Activated CD8-positive, alpha-beta memory T cell treated with anti-CD3 and anti-CD28 coated beads for 24 hours (primary cell): ENCODE measurements at regions not wholly inside any gene's neighbourhood (a gene's known extent, or its start where the extent isn't known, plus 50 kb on each side); places are given as distances from the start of the nearest gene placed in this dataset.

Experiments used
- DNase-seq: peaks from one replicate; pipeline ENCODE4 v3.0.0-alpha.2; 2020

DNA sequence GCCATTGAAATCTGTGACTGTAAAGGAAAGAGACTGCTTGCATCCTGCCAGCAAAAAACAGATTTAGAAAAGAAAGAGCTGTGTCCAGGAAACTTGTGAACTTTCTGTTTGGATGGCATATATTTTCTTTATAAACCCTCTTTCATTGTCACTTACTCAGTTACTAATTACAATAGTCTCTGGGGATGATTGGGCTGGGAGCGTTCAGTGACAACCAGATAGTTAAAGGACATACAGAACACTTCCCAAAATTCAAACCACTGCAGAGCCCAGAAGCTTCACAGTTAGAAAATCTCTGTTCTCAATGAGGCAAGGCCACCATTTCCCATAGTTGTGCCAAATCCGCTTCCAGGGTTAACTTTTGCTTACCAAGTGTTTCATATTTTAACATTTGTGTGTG lies 98.6 kb upstream of the TAB2 start:
- DNase-seq, result no peak

DNA sequence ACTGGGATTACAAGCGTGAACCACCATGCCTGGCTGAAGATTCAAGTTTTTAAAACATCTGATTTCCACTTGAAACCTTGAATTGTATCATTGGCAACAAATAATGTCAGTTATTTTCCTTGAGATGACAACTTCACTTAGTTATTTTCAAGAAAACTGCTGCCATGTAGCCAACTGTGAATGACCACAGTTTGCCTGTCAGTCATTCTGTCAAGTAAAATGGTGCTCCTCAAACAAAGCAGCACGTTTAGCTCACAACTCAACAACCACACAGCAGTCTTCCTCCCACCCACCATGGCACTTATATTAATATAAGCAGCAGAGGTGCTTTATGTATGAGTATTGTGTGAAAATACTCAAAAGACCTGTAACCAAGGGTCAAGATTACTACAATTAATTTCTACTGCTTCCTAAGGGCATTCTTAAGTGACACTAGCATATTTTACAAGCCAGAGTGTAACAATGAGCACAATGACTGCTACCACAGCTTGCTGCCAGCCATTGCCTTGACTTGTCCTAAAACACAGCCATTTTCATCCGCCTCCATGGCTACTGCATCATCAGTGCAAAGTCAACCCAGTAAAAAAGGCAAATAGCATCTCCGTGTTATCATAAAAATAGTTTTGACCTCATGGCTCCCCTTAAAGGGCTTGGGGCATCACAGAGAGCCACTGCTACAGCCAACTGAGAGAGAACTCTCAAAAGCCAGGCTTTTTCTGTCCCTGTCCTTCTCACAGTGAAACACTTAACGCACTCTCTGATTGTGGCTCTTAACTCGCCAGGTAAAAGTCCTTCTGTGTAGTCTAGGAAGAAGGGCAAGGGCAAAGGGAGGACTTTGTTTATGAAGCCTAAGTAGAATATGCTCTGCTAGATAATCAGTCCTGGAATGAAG lies 96.4 kb upstream of the TAB2 start:
- no peak for DNase-seq

DNA sequence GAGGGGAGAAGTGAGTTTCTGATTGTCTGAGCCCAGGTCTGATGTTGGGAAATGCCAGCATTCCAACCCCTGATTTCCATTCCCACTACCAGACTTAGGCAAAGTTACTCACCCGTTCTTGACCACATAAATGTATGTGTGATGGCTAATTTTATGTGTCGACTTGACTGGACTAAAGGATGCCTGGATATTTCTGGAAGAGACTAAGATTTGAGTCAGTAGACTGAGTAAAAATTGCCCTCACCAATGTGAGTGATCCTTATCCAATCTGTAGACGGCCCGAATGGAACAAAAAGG lies 95.8 kb upstream of the TAB2 start:
- DNase-seq, result no peak

DNA sequence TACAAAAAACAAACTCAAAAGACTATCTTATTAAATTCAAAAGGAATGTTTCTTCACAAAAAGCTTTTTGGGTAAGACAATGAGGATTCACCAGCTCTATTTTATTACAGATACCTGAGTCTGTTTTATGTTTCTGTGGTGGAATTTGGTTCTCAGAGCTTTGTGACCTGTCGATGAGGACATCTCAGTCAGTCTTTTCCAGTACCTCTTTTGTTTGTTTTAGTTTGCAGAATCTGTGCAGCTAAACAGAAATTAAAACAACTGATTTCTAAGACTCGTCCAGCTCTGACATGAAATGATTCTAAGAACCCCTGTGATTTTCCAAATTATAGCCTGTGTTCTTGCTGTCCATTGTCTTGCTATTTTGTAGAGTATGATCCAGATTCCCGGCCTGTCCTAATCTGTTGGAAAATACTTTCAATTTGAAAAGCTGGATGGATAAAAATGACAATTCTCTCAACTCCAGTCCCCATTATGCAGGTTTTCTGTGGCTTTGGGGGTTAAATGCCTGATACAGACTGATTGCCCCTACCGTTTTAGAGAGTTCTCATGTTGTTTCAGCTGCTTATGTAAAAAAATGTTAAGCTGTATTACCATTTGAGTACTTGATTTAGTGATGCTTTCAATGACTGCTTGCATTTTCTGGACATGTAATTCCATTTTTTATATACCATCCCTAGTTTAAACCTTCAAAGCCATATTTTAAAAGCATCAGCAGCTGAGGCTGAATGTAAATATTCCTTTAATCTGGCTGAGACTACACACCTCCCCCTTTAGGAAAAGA lies 94.2 kb upstream of the TAB2 start:
- no peak for DNase-seq

DNA sequence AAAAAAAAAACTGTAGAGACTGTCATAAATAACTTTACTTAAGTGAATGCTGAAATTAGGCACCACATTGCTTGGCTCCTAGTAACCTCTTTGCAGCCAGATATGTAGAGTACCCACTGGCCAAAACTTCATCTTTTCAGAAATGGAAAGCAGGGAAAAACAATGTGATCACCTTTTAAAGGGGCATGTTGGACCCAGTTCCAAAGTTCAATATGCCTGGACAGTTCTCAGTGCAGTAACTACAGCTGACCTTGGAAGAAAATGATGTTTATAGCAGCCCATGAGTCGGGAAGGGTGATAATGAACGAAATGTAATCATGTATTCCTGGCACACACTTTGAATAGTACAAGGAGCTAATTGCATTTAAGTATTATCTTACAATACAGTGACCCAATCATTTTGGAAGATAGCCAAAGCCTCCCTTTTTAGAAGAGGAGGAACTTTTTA lies 93.6 kb upstream of the TAB2 start:
- DNase-seq, result no peak

DNA sequence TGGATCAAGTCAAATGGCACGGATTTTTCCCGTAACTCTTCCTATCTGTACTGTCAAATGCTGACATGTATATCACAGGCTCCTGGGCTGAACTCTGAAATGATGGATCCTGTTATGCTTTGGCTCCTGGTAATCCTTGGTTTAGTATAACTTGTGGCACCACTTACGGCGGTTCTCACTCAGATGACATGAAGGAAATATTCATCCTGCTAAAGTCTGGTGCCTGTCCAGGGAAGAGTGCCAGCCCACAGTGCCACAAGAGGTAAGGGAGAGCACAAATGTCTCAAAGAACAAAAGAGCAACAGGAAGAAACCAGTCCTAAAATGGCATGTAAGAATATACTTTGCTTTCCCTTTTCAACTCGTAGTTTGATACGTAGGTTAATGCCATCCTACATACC lies 93.1 kb upstream of the TAB2 start:
- DNase-seq, result no peak

DNA sequence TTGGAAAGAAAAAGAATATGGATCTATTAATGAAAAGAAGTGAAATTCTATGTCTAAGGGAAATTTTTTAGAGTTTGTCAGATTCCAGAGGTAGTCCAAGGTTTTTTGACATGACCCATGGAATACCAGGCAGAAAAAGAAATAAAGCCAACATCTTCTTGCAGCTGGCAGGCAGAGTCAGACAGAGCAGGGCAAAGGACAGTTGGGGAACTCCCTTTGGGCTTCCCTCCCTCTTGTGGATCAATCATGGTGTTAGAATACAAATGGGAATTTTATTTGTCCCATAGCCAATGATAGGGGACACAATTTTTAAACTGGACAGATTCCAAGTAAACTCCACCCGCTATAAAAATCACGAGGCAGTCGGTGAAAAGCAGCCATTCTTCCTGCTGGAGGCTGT lies 92.1 kb upstream of the TAB2 start:
- no peak for DNase-seq

DNA sequence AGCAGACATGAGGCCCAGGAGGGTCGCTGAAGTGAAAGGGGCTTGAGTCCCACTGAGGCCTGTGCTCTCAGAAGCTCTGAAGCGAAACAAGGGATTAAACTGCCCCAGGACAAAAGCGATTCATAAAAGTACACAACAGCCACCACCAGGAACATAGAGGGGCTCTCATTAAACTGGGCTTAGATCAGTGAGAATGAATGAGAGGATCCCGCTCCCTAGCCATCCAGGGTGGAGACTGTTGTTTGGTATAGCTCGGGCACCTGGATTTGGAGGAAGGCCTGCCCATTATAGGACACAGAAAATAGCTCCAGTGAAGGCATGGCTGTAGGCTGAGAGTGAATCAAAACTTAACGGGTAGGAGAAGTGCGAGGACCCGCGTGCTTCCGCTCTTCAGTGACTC lies 91.6 kb upstream of the TAB2 start:
- DNase-seq, result no peak

DNA sequence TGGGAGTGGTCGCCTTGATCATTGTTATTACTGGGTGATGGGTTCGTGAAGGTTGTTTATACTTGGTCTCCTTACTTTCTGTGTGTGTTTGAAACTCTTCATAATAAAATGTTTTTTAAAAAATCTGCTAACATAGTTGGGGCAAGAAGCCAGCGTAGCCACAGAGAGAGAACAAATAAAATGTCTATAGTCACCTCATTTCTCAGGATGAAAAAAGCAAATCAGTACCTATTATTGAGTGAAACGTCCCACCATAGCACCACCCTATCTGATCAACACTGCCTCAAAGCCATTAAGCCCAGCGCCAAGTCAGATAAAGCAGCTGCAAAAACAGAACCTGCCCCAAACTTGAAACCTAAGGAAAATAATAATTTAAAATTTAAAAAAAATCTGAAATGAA lies 89.7 kb upstream of the TAB2 start:
- no peak for DNase-seq

DNA sequence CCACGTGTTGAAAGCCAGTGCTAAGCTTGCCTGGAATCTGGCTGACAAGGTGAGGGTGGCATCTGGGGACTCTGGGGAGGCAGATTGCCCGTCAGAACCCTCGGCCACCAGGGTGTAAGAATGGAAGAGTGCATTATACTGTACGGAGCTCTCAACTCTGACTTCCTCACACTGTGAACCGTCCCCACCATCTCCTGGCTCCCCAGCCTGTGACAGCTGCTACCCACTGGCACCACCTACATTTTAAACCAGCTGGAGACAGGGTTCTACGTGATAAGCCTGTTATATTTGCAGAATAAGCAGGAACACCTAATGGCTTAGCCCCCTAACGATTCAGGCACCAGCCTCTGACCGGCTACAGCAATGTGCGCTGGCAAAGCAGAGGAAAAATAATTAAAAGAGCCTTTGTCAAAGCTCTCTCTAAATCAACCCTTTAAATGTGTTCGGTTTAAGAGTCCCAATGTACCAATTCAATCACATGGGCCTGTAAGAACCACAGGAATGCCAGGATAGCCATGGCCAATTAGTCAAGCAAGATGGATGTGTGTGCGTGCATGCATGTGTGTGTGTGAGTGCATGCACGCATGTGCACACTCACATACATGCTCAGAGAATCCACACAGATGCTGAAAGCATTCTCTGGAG lies 89.1 kb upstream of the TAB2 start:
- DNase-seq, result no peak

DNA sequence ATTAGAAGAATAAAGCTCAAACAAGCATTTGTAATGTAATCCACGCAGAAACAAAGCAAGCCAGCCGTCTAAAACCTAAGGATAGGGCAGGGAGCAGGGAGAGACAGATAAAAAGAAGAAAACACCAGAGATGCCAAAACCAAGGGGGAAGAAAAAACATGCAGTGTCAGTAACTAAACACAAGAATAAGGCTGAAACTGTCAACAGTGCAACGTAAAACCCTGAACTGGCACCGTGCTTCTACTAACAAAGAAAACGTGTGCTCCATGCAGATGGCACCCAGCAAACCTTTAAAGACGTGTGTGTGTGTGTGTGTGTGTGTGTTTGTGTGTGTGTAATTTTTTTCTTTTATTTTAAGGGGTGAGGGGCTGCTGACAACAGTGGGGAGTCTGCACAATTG lies 88.4 kb upstream of the TAB2 start:
- DNase-seq, result no peak

DNA sequence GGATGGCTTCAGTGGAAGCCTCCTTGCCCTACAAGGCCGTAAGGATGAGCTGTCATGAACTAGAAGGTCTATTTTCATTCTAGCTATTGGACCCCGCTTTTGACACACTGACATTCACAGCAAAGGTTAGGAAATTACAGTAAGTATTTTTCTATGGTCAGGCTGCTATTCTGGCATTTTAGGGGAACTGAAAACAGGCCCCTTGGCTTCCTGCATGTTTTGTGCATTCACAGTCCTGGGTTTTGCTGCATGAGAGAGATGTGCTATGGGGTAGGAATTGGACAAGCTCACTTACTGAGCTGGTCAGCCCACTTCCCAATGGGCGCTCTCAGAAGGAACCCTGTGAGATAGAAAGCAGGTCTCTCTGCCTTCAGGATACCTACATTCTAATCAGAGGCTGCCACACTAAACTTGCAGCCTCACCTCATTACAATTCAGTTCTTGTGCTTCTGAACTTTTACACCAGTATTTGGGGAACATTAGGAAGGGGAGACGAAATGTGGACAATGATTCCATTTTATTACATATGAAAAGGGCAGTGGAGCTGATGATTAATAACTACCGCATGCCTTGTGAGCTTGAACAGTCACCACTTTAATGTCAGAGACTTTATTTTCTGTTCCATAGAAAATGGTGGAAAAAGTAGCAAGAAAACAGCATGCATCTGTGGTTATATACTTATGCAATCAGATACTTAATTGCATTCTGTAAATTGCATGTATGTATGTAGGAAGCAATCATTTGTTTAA lies 86.6 kb upstream of the TAB2 start:
- DNase-seq, result no peak

DNA sequence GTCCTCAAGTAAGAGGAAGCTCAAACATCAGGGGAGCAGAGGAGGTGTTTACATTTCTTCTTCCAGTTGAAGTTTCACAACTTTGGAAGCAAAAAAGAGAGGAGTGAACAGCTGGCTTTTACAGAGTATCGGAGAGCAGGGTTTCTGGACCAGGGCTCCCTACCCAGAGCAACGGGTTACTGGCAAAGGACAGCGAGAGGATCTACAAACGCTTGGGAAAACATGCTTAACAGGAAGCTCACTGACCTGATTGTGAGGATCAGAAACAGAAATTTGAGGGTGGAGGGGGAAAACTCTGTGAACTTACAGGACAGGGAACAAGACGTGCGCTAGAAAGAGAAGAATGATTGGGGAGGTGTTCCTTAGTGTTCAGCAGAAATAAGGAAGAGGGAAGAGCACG lies 85.7 kb upstream of the TAB2 start:
- DNase-seq, result no peak

DNA sequence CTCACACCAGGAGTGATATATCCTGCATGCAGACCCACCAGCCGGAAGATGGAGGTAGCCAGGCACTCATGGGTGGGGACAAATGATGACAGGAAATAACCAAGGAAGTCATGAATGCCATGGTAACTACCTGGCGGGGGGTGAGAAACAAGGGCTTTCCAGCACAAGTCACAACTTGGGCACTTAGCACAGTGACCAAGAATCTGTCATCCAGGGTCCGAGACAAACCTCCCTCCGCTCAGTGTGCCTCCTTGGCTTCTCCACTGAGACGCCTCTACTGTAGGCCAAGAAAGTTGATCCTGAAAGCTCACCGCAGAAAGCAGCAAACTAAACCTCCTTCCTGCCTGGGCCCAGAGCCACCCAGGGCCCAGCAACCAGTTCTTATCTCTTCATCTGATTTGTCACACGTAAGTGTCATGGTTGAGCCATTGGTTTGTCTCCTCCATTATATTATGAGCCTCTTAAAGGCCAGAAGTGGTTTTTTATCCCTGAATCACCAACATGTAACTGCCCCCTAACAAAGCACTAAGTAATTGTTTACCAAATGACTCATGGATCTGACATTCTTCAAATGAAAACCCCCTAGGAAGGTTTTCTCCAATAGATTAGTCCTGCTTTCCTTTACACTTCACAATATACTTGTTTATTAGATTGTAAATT lies 84.3 kb upstream of the TAB2 start:
- peak; percentile 79 for DNase-seq

DNA sequence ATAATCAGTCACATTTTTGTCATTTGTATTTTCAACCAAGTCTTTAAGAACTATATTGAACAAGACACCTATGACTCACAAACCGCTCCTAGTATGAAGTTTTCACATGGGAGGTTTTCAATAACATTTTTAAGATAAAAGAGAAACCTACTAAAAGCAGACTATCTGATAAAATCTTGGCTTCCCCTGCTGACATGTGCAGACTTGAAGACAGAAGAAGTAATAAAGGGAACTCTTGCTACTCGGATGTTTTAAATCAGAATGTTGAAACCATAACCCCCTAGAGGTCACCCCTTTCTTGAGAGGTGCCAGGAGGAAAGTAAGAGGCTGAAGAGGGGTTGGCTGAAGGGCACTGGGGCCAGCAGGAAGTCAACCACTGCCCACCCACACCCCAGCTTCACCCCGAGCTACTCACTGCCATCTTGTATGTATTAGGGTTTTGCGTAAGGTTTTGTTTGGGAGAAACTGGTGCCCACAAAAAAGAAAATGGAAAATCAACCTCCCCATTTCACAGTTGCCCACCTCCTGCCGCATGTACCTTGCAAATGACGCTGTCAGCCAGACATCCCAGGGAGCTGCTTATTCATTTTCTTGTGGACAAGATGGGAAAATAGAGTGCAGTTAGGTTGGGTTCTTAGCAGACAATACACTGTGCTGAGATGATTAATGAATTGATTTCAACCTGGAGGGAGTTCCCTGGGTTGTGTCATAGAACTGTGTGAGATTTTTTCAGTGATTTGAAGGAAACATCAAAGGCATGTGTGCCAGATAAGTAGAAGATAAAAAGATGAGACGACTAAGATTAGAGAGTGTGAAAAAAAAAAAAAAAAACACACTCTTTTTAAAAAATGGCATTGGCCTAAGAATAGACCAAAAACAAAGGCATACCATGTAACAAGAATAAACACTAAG lies 83.2 kb upstream of the TAB2 start:
- peak; percentile 79 for DNase-seq

DNA sequence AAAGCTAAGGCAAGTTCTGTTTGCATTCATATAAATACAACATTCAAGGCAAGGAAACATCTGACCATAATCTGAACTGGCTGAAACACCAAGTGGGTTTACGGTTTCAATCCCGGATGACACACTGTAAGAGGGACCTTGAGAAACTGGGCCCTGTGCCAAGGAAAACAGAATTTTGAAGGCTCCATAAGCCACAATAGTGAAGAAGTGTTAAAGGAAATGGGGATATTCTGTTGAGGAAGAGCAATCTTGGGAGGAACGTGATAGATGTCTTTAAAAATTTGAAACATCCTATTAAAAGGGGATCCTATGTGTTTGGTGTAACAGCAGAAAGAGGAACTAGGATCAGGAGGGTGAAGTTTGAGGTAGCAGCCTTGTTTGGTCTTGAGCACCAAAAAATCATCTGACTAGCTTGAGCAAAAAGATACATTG lies 82.4 kb upstream of the TAB2 start:
- DNase-seq, result no peak

DNA sequence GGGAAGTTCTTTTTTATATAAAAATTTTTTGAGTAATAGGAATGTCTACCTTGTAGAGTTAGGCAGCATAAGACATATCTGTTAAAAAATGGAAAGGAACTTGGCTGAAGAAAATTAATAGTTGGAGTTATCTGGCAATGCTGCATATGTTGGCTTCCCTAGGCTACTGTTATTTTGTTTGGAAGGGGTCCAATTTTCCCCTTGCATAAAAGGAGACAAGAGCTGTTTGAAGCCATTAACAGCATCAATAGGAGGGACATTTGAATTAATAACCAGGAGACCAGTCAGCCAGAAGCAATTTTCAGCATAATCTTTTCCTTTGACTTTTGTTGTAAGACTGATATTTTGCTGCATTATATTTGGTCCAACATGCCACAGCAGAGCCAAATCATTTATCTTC lies 80.9 kb upstream of the TAB2 start:
- DNase-seq, result no peak

DNA sequence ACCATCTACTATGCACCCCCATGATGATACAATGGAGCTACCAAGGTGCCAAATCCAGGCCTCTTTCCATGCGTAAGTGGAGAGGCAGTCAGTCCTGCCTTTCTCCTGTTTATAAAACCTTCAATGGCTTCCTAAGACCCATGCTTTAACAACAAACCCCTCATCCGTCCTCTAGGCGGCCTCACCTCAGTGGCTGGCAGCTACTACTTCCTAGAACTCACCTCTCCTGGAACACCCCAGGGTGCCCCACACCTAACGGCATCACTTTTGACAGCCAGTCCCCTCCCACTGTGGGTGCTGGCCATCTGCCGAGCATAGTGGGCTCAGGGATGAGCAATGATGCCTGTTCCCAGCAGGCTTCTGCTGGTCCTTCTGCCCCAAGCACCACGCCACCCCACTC lies 80.0 kb upstream of the TAB2 start:
- no peak for DNase-seq

DNA sequence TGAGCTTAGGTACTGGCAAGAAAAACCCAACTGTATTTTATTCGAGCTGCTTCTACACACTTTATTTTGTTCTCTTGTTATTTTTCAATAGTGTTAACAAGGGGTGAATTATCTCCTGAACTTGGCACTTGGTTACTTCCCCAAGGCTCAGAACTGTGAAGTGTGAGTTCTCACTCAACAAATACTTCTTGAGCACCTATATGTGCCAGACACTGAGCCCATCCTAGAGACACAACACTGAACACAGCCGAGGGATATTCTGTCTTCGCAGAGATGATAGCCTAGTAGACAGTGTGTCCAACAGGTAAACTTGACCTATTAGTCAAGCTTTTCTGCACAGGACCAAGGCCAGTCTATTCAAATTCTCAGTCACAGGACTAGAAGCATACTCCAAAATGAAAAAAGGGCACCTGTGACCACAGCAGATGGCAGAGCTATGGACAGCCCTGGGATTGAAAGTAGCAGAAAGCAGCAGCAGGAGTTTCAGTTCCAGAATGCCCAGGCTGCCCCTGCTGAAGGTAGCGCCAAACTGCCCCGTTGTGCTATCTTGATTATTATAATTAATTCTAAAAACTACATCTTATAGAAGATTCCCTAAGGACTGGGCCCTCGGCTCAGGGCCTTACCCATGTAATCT lies 77.8 kb upstream of the TAB2 start:
- no peak for DNase-seq

DNA sequence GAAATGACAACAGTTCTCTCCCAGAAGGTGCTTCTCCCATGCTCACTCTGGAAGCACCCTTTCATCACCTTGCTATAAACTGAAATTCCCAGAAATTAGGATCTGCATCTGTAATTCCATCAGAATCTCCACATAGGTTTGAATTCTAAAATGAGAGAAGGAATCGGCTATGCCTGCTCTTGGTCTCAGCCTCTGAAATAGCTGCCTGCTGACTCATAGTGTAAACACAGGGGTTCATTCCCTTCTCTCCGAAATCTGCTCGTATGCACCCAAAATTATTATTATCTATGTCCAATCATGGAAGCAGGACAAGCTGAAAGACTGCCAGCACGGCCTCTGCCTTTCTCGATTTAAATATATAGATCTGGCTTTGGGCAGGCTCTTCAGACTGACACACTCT lies 74.6 kb upstream of the TAB2 start:
- no peak for DNase-seq

DNA sequence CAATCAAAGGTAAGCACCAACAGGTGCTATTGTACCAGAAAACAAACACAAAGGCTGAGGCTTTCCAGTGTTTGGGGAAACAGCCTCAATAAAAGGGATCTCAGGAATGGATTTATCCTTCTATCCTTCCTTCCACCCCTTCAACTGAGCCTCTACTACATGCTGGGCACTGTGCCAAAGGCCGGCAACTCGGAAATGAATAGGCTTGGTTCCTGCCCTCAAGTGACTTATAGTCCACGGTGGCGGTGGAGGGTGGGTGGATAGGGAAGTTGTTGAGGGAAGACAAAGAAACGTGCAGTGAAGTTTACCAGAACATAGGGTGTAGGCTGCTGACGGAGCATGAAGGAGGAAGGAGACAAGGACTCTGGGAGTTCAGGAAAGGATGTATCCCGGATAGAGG lies 73.4 kb upstream of the TAB2 start:
- no peak for DNase-seq
